RPMI7951 (cell line): ENCODE measurements at regions not wholly inside any gene's neighbourhood (a gene's known extent, or its start where the extent isn't known, plus 50 kb on each side); places are given as distances from the start of the nearest gene placed in this dataset.
"Not testable (repeated sequence)": the region's sequence is repeated elsewhere in the genome, so short reads cannot be mapped to it uniquely, and the experiment has no call there.

ENCODE experiments used
- DNase-seq: peaks from one replicate; pipeline ENCODE4 v3.0.0-alpha.2; 2012; ENCODE audit warnings: low read depth

GRCh38 chr13:82606008-82606407 is 1276.3 kb downstream of the SLITRK1 start:
- no peak for DNase-seq

GRCh38 chr13:82597747-82598146 is 1284.5 kb downstream of the SLITRK1 start:
- no peak for DNase-seq

- DNase-seq, result no peak
These were observed 1289.0 kb downstream of the SLITRK1 start for GRCh38 chr13:82593239-82593638.

- DNase-seq, result peak; percentile 15
These were observed 1310.6 kb downstream of the SLITRK1 start for GRCh38 chr13:82571653-82572052.

- DNase-seq, result no peak
These were observed 1312.7 kb downstream of the SLITRK1 start for GRCh38 chr13:82569581-82569980.

- DNase-seq, result no peak
These were observed 1315.4 kb downstream of the SLITRK1 start for GRCh38 chr13:82566864-82567263.

GRCh38 chr13:82565201-82565600 is 1317.1 kb downstream of the SLITRK1 start:
- DNase-seq, result peak; percentile 6

- DNase-seq, result no peak
These were observed 1321.4 kb downstream of the SLITRK1 start for GRCh38 chr13:82560889-82561288.

- no peak for DNase-seq
These were observed 1359.4 kb downstream of the SLITRK1 start for GRCh38 chr13:82522872-82523271.

GRCh38 chr13:82506805-82507414 is 1375.4 kb downstream of the SLITRK1 start:
- no peak for DNase-seq

- DNase-seq, result no peak
These were observed 1380.4 kb downstream of the SLITRK1 start for GRCh38 chr13:82501834-82502233.

GRCh38 chr13:82480415-82480814 is 1401.9 kb downstream of the SLITRK1 start:
- DNase-seq, result no peak

GRCh38 chr13:82477436-82477835 is 1404.8 kb downstream of the SLITRK1 start:
- no peak for DNase-seq

GRCh38 chr13:82467626-82468025 is 1414.6 kb downstream of the SLITRK1 start:
- no peak for DNase-seq

GRCh38 chr13:82459575-82459974 is 1422.7 kb downstream of the SLITRK1 start:
- not testable (repeated sequence) for DNase-seq

- DNase-seq, result peak; percentile 4
These were observed 1424.1 kb downstream of the SLITRK1 start for GRCh38 chr13:82458169-82458568.

GRCh38 chr13:82457548-82457947 is 1424.7 kb downstream of the SLITRK1 start:
- peak; percentile 9 for DNase-seq

GRCh38 chr13:82447416-82448077 is 1434.7 kb downstream of the SLITRK1 start:
- no peak for DNase-seq

GRCh38 chr13:82439159-82439904 is 1442.9 kb downstream of the SLITRK1 start:
- no peak for DNase-seq

GRCh38 chr13:82438320-82438719 is 1444.0 kb downstream of the SLITRK1 start:
- no peak for DNase-seq

GRCh38 chr13:82436099-82436585 is 1446.1 kb downstream of the SLITRK1 start:
- no peak for DNase-seq

GRCh38 chr13:82432949-82433348 is 1449.3 kb downstream of the SLITRK1 start:
- no peak for DNase-seq

GRCh38 chr13:82412749-82413148 is 1469.5 kb downstream of the SLITRK1 start:
- no peak for DNase-seq
